Glutamatergic neuron (in vitro differentiated cells): ENCODE measurements at regions not wholly inside any gene's neighbourhood (a gene's known extent, or its start where the extent isn't known, plus 50 kb on each side); places are given as distances from the start of the nearest gene placed in this dataset.
"Not testable (repeated sequence)": the region's sequence is repeated elsewhere in the genome, so short reads cannot be mapped to it uniquely, and the experiment has no call there.

Experiments
- DNase-seq: peaks from one replicate; pipeline ENCODE4 v3.0.0; 2022
- H3K27ac Mint-ChIP-seq: one replicate; pipeline ENCODE4 v1.8.0; 2020; ENCODE audit warnings: mild to moderate bottlenecking, mixed read lengths, inconsistent platforms; ENCODE audit not compliant: unreplicated experiment
- H3K27me3 Mint-ChIP-seq: one replicate; pipeline ENCODE4 v1.8.0; 2020; ENCODE audit warnings: mild to moderate bottlenecking, moderate library complexity, mixed read lengths, inconsistent platforms; ENCODE audit not compliant: unreplicated experiment
- H3K36me3 Mint-ChIP-seq: one replicate; pipeline ENCODE4 v1.8.0; 2020; ENCODE audit warnings: mild to moderate bottlenecking, mixed read lengths, inconsistent platforms; ENCODE audit not compliant: unreplicated experiment
- H3K4me1 Mint-ChIP-seq: one replicate; pipeline ENCODE4 v1.8.0; 2020; ENCODE audit warnings: mild to moderate bottlenecking, low read depth, mixed read lengths, inconsistent platforms; ENCODE audit not compliant: unreplicated experiment
- H3K4me3 Mint-ChIP-seq: one replicate; pipeline ENCODE4 v1.8.0; 2020; ENCODE audit warnings: mild to moderate bottlenecking, mixed read lengths, inconsistent platforms; ENCODE audit not compliant: unreplicated experiment
- H3K9me3 Mint-ChIP-seq: one replicate; pipeline ENCODE4 v1.8.0; 2020; ENCODE audit warnings: mild to moderate bottlenecking, moderate library complexity, mixed read lengths, inconsistent platforms; ENCODE audit not compliant: unreplicated experiment
- TF ChIP-seq, protein P1 (sequence below): fragments of 200-600 bp; sonication (generic); IDR thresholded peaks from one replicate; pipeline ENCODE4 v1.5.0; 2021; ENCODE audit not compliant: partially characterized antibody, unreplicated experiment

DNA sequence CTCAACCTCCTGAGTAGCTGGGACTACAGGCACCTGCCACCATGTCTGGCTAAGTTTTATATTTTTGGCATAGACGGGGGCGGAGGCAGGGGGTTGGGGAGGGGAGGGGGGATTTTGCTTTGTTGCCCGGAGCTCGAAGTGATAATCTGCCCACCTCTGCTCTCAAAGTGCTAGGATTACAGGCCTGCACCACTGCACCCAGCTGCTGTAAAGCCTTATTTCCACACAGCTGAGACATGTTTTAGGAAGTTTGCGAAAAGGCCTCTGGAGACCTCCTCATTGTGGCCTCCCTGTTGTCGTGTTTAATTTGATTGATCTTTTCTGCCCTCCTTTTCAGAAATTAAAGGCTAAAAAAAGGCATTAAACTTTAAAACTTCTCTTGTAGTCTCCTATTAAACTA lies 96.2 kb upstream of the VKORC1L1 start:
- not testable (repeated sequence) for H3K27ac Mint-ChIP-seq, H3K4me1 Mint-ChIP-seq, H3K9me3 Mint-ChIP-seq, H3K4me3 Mint-ChIP-seq, DNase-seq, H3K27me3 Mint-ChIP-seq, H3K36me3 Mint-ChIP-seq

DNA sequence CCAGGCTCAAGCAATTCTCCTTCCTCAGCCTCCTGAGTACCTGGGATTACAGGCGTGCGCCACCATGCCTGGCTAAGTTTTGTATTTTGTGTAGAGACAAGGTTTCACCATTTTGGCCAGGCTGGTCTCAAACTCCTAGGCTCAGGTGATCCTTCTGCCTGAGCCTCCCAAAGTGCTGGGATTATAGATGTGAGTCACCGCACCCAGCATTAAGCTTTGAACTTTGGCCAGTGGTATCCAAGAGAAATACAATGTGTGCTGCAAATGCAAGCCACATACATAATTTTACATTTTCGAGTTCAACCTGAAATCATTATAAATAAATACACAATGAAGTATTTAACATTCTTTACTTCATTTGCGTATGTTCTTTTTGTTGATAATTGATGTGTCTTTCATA lies 82.9 kb upstream of the VKORC1L1 start:
- not testable (repeated sequence) for H3K27me3 Mint-ChIP-seq, H3K9me3 Mint-ChIP-seq, H3K36me3 Mint-ChIP-seq

DNA sequence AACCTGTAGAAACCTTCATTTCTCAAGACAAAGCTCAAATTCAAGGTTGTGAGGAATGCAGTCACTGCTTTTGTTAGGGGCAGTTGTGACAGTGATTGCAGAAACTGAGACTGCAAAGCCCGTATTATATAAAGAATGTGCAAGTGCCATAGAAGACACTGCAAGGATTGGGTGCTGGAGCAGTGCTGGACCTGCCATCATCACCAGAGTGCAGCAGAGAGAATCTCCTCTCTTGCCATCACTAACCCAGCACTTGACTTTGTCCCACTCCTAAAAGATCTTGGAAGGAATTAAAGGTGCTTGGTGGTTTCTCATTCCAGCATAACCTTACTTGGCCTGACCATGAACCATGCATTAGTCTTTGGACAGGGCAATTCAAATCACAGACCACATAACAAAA lies 81.1 kb upstream of the VKORC1L1 start:
- not testable (repeated sequence) for H3K27ac Mint-ChIP-seq, H3K4me1 Mint-ChIP-seq, H3K36me3 Mint-ChIP-seq, DNase-seq, H3K27me3 Mint-ChIP-seq, H3K9me3 Mint-ChIP-seq, H3K4me3 Mint-ChIP-seq

More for the DNA sequence above, 82.9 kb upstream of the VKORC1L1 start:
- DNase-seq, H3K4me1 Mint-ChIP-seq, H3K4me3 Mint-ChIP-seq, H3K27ac Mint-ChIP-seq: not testable (repeated sequence)

DNA sequence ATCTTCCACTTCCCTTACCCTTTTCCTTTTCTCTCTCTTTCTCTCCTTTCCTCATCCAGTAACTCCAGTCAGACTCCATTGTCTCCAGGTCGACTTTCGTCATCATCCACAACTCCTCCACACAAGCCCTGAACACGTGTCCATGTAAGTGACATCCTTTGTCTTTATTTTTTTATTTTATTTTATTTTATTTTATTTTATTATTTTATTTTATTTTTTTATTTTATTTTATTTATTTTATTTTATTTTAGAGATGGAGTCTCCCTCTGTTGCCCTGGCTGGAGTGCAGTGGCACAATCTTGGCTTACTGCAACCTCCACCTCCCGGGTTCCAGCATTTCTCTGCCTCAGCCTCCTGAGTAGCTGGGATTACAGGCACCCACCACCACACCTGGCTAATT lies 80.1 kb upstream of the VKORC1L1 start:
- not testable (repeated sequence) for H3K4me3 Mint-ChIP-seq, H3K9me3 Mint-ChIP-seq, H3K4me1 Mint-ChIP-seq, H3K27ac Mint-ChIP-seq, H3K36me3 Mint-ChIP-seq, H3K27me3 Mint-ChIP-seq, DNase-seq

DNA sequence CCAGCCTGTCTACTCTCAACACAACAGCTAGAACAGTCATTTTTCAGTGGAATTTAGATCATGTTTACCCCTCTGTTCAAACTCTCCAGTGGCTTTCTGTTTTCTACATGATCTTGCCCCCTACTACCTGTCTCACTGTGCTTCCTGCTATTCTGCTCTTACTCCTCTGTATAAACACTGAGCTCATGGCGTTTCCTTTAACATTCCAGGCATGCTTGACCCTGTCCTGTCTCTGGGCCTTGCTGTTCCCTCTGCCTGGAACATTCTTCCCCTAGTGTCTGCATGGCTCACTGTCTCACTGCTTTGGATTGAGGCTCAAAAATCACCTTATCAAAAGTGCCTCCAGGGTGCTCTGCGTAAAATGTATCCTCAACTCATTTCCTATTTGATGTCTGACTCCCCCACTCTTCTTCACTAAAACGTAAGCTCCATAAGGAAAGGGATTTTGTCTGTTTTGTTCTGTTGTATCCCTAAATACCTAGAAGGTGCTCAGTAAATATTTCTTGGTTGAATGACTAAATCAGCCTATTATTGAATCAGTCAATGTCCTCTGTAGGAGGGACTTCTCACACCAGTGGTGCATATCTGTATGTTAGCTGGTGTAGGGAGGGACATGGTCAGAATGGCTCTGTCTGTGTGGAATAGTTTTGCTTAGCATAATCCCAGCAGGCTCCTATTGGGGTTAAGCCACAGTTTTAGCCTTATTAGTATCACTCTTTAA lies 78.0 kb upstream of the VKORC1L1 start:
- not testable (repeated sequence) for H3K4me1 Mint-ChIP-seq, H3K4me3 Mint-ChIP-seq, H3K27ac Mint-ChIP-seq, H3K36me3 Mint-ChIP-seq, DNase-seq, H3K9me3 Mint-ChIP-seq, H3K27me3 Mint-ChIP-seq

DNA sequence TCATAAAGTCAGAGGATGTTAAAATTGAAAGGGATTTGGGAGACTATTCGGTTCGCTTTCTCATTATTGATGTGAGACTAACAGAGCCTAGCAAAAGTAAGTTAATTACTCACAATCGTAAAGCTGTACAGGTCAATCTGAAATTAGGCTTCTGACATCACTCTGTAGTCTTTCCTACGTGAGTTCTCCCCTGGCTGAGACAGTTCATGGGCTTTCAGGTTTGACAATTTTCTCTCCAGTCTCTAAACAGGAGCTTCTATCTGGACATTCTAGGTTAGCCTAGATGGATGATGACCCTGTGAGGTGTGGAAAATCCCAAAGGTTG lies 77.5 kb upstream of the VKORC1L1 start:
- not testable (repeated sequence) for H3K4me1 Mint-ChIP-seq, H3K36me3 Mint-ChIP-seq, H3K27me3 Mint-ChIP-seq, H3K9me3 Mint-ChIP-seq, DNase-seq, H3K4me3 Mint-ChIP-seq, H3K27ac Mint-ChIP-seq

DNA sequence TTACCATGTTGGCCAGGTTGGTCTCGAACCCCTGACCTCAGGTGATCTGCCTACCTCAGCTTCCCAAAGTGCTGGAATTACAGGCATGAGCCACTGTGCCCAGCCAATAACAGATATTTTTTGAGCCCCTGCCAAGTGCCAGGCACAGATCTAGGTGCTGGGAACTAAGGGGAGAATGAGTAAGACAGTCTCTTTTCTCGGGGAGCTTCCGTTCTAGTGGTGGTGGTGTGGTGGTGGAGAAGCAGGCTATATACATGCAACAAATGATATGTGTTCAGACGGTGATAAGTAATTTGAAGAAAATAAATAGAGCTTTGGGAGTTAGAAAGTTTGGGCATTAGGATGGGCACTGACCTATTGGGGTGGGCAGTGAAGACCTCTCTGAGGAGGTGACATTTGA lies 76.7 kb upstream of the VKORC1L1 start:
- TF ChIP-seq, protein P1, sequence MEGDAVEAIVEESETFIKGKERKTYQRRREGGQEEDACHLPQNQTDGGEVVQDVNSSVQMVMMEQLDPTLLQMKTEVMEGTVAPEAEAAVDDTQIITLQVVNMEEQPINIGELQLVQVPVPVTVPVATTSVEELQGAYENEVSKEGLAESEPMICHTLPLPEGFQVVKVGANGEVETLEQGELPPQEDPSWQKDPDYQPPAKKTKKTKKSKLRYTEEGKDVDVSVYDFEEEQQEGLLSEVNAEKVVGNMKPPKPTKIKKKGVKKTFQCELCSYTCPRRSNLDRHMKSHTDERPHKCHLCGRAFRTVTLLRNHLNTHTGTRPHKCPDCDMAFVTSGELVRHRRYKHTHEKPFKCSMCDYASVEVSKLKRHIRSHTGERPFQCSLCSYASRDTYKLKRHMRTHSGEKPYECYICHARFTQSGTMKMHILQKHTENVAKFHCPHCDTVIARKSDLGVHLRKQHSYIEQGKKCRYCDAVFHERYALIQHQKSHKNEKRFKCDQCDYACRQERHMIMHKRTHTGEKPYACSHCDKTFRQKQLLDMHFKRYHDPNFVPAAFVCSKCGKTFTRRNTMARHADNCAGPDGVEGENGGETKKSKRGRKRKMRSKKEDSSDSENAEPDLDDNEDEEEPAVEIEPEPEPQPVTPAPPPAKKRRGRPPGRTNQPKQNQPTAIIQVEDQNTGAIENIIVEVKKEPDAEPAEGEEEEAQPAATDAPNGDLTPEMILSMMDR = no peak
- no peak overlapping the region for H3K4me3 Mint-ChIP-seq
- no peak for DNase-seq
- no peak overlapping the region for H3K27ac Mint-ChIP-seq
- peaks cover 7% of the 10 kb centered on the region for H3K4me1 Mint-ChIP-seq
- H3K36me3 Mint-ChIP-seq = no peaks in the 10 kb centered on the region
- H3K9me3 Mint-ChIP-seq = peaks cover 6% of the 10 kb centered on the region
- H3K27me3 Mint-ChIP-seq = peaks cover 2% of the 10 kb centered on the region

DNA sequence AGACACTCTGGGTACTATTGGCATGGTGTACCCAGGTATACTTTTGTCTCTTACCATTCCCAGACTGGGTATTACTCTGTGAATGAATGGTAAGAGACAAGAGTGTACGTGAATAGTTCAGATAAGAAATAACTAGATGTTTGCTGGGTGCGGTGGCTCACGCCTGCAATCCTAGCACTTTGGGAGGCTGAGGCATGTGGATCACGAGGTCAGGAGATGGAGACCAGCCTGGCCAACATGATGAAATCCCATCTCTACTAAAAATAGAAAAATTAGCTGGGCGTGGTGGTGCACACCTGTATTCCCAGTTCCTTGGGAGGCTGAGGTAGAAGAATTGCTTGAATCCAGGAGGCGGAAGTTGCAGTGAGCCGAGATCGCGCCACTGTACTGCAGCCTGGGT lies 75.8 kb upstream of the VKORC1L1 start:
- not testable (repeated sequence) for H3K9me3 Mint-ChIP-seq, H3K4me1 Mint-ChIP-seq, DNase-seq, H3K4me3 Mint-ChIP-seq, H3K27me3 Mint-ChIP-seq, H3K36me3 Mint-ChIP-seq, H3K27ac Mint-ChIP-seq

DNA sequence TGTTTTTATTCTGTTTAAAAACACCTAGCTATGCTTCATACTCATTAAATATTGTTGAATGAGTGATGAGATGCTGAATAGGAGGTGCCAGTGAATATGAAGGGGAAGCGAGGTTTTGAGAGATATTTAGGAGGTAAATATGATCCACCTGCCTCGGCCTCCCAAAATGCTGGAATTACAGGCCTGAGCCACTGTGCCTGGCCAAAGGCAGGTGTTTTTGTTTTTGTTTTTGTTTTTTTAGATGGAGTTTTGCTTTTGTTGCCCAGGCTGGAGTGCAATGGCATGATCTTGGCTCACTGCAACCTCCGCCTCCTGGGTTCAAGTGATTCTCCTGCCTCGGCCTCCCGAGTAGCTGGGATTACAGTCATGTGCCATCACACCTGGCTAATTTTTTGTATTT lies 75.3 kb upstream of the VKORC1L1 start:
- not testable (repeated sequence) for DNase-seq, H3K27ac Mint-ChIP-seq, H3K36me3 Mint-ChIP-seq, H3K9me3 Mint-ChIP-seq, H3K4me1 Mint-ChIP-seq, H3K27me3 Mint-ChIP-seq, H3K4me3 Mint-ChIP-seq
